GM12873 (cell line): ENCODE measurements at regions not wholly inside any gene's neighbourhood (a gene's known extent, or its start where the extent isn't known, plus 50 kb on each side); places are given as distances from the start of the nearest gene placed in this dataset.

Experiments
- TF ChIP-seq, protein P1 (sequence below): IDR thresholded peaks from 2 replicates; pipeline ENCODE4 v1.5.1; 2012; ENCODE audit warnings: low read depth, mild to moderate bottlenecking, moderate library complexity, low read length, control low read depth; ENCODE audit not compliant: insufficient read depth; ENCODE audit errors: missing control alignments

DNA sequence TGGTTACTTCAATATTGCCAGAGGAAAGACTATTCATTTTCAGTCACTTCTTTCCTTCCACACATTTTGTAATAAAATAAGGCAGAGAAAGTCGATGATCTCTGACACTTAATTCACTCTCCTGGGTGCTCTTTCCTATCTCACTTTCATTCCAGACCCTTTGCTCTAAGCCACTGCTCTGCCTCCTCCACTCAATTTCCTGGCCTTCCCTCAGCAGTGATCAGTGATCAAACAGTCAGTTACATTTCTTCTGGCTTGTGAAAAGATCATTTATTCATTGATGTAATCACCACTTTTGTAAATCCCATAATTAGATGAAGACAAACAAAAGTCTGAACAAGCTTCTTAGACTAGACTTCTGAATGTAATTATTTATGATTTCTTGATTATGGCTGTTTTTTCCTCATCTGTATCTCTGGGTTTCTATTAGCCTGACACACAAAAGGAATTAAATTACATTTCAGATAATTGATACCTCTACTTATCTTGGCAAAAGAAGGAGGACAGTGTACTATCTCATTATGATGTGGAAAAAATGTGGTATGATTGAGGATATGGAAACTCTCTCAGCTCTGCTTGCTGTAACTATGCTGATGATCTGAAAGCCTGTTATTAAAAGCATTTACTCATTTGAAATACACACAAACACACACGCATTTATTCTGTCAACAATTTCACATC lies 1102.3 kb downstream of the GRM8 start:
- TF ChIP-seq, protein P1, sequence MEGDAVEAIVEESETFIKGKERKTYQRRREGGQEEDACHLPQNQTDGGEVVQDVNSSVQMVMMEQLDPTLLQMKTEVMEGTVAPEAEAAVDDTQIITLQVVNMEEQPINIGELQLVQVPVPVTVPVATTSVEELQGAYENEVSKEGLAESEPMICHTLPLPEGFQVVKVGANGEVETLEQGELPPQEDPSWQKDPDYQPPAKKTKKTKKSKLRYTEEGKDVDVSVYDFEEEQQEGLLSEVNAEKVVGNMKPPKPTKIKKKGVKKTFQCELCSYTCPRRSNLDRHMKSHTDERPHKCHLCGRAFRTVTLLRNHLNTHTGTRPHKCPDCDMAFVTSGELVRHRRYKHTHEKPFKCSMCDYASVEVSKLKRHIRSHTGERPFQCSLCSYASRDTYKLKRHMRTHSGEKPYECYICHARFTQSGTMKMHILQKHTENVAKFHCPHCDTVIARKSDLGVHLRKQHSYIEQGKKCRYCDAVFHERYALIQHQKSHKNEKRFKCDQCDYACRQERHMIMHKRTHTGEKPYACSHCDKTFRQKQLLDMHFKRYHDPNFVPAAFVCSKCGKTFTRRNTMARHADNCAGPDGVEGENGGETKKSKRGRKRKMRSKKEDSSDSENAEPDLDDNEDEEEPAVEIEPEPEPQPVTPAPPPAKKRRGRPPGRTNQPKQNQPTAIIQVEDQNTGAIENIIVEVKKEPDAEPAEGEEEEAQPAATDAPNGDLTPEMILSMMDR, result no peak

DNA sequence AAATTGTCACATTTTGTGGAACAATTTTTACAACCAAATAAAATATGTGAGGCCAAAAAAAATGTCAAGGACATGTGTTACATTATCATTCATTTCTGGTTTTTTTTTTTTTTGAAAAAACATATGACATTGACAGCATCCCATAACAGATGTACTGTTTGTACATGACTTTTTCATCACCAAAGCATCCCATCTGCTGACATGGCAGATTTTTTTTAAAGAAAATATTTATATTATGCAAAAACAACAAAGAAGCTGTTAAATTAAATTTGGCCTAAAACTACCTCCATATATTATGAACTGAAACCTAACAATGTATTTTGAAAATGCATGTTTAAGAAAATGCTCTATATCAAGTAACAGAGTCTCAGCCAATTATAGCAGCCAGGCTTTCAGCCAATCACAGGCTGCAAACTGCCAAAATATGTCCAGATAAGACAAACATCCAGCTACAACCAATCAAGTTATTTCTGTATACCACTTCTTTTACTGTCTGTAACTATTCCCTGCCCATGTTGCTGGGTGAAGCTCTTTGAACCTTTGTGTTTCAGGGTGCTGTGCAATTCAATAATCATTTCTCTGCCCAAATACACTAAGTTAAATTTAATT lies 1111.8 kb downstream of the GRM8 start:
- TF ChIP-seq, protein P1, result no peak

DNA sequence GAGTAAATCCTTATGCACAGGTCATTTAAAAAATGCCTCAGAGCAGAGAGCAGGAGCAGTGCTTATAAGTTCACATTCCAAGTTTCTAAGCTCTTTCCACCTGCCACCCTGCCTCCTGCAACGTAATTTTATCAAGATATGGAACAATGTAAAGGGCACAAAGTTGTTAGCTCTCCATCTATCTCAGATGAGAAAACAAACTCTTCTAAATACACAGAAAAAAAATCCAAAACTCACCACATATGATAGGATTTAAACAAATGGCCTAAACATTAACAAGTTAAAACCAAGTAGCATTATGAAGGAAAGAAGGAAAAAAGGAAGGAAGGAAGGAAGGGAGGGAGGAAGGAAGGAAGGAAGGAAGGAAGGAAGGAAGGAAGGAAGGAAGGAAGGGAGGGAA lies 1132.8 kb downstream of the GRM8 start:
- TF ChIP-seq, protein P1, result no peak

DNA sequence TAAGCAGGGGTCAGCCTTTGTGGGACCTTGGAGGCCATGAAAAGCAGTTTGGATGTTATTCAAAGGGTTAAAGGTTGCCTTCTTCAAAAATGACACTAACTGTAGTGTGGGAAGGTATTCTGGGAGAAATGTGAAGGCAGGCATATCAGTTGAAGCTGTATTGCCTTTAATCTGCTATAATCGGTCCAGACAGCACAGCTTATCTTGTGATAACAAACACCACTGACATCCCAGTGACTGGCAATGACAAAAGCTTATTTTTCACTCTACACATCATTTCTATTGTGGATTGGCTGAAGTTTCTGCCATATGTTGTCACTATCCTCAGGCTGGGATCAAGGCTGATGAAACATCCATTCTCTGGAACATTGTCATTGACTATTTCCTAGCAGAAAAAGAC lies 1149.2 kb downstream of the GRM8 start:
- TF ChIP-seq, protein P1, result no peak

DNA sequence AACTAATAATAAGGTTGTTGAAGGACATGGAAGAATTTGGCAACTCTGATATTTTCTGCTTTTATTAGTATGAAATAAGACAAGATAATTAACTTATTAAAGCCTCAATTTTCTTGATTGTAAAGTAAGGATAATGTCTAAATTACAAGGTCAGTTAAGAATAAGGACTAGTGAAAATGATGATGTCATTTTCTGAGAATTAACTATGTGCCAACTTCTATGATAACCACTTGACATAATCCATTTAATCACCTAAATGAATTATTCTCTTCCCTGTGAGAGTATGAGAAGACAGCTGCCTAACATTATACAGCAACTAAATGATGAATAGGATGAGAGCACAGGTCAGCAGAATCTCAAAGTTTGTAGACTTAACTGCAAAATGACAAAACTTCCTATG lies 1153.4 kb upstream of the POT1 start:
- TF ChIP-seq, protein P1, result no peak

DNA sequence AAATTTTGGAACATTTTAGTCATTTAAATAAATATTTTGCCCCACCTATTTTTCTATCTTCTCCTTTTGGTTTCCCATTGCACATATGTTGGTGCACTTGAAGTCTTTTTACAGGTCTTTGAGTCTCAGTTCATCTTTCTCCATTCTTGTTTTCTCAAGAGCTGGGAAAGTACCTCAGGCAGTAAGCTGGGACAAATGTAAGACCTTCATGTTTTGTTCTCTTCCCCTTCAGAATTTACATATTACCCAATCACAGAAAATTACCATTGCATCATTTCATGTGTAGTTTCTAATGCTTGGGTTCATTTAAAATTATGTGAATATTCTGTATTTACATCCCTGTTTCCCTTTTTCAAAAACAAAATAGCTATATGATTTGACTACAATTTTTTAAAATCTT lies 1150.0 kb upstream of the POT1 start:
- TF ChIP-seq, protein P1, result no peak

DNA sequence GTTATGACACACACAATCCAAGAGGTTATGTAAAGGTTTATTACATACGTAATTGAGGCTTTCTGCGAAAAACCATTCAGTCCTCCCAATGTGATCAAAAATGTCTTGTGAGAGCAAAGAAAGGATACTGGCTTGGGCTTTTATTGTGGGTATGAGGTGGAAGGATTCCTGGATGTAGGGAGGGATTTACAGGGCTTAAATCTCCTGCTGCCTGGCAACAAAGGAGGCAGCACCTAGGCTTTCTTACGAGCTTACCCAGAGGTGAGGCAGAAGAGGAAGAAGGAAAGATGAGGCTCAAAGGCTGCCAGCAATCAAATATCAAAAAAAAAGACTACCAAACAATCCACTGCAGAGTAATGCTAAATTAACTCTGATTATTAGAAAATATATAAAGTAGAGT lies 1149.5 kb upstream of the POT1 start:
- TF ChIP-seq, protein P1, result no peak
